WERI-Rb-1 (cell line): ENCODE measurements at regions not wholly inside any gene's neighbourhood (a gene's known extent, or its start where the extent isn't known, plus 50 kb on each side); places are given as distances from the start of the nearest gene placed in this dataset.

Experiments
- DNase-seq: peaks from one replicate; pipeline ENCODE4 v3.0.0-alpha.2; 2020
- H3K27ac ChIP-seq: fragments of 250-450 bp; sonication (Bioruptor Pico); 2 replicates; pipeline ENCODE4 v1.5.1; 2020; ENCODE audit warnings: mild to moderate bottlenecking, moderate library complexity
- H3K27me3 ChIP-seq: fragments of 250-450 bp; sonication (Bioruptor Pico); 2 replicates; pipeline ENCODE4 v1.5.1; 2021; ENCODE audit warnings: mild to moderate bottlenecking, low read depth, moderate library complexity; ENCODE audit not compliant: insufficient read depth, severe bottlenecking
- H3K36me3 ChIP-seq: fragments of 250-450 bp; sonication (Bioruptor Pico); 2 replicates; pipeline ENCODE4 v1.5.1; 2020; ENCODE audit warnings: mild to moderate bottlenecking, moderate library complexity
- H3K4me3 ChIP-seq: 2 replicates; pipeline ENCODE4 v1.5.1; 2011; ENCODE audit warnings: low read depth, mild to moderate bottlenecking, control low read depth, low read length
- H3K9me3 ChIP-seq: fragments of 250-450 bp; sonication (Bioruptor Pico); 2 replicates; pipeline ENCODE4 v1.5.1; 2021; ENCODE audit warnings: mild to moderate bottlenecking, moderate library complexity; ENCODE audit not compliant: severe bottlenecking
- CTCF ChIP-seq: IDR thresholded peaks from 2 replicates; pipeline ENCODE4 v1.5.1; 2011; ENCODE audit warnings: low read depth, mild to moderate bottlenecking, control low read depth, inconsistent platforms, low read length

- TF ChIP-seq CTCF: no peak
- no peak for DNase-seq
- Histone ChIP-seq H3K27me3 (no peaks in the 10 kb centered on the region), H3K9me3 (no peaks in the 10 kb centered on the region), H3K36me3 (no peaks in the 10 kb centered on the region), H3K27ac (no peak overlapping the region), H3K4me3 (no peak overlapping the region)
Observed at GRCh38 chr18:39464006-39464405, 1898.4 kb upstream of the CELF4 start.

GRCh38 chr18:39462436-39462835, 1896.8 kb upstream of the CELF4 start:
- no peaks in the 10 kb centered on the region for H3K27me3 ChIP-seq
- TF ChIP-seq CTCF: no peak
- no peaks in the 10 kb centered on the region for H3K9me3 ChIP-seq
- no peaks in the 10 kb centered on the region for H3K36me3 ChIP-seq
- no peak overlapping the region for H3K27ac ChIP-seq
- no peak overlapping the region for H3K4me3 ChIP-seq
- no peak for DNase-seq

GRCh38 chr18:39460136-39460535, 1894.5 kb upstream of the CELF4 start:
- no peak for DNase-seq
- Histone ChIP-seq H3K27ac (no peak overlapping the region), H3K9me3 (no peaks in the 10 kb centered on the region), H3K27me3 (no peaks in the 10 kb centered on the region), H3K4me3 (no peak overlapping the region), H3K36me3 (no peaks in the 10 kb centered on the region)
- TF ChIP-seq CTCF: no peak

GRCh38 chr18:39455285-39455684, 1889.7 kb upstream of the CELF4 start:
- TF ChIP-seq CTCF: no peak
- no peak overlapping the region for H3K27ac ChIP-seq
- no peaks in the 10 kb centered on the region for H3K27me3 ChIP-seq
- H3K9me3 ChIP-seq: no peaks in the 10 kb centered on the region
- H3K36me3 ChIP-seq: no peaks in the 10 kb centered on the region
- H3K4me3 ChIP-seq: no peak overlapping the region
- no peak for DNase-seq

GRCh38 chr18:39454866-39455265, 1889.3 kb upstream of the CELF4 start:
- no peak for TF ChIP-seq CTCF
- Histone ChIP-seq H3K36me3 (no peaks in the 10 kb centered on the region), H3K4me3 (no peak overlapping the region), H3K27ac (no peak overlapping the region), H3K9me3 (no peaks in the 10 kb centered on the region), H3K27me3 (no peaks in the 10 kb centered on the region)
- DNase-seq: no peak

GRCh38 chr18:39453882-39454281, 1888.3 kb upstream of the CELF4 start:
- DNase-seq: no peak
- Histone ChIP-seq H3K4me3 (no peak overlapping the region), H3K9me3 (no peaks in the 10 kb centered on the region), H3K27me3 (no peaks in the 10 kb centered on the region), H3K36me3 (no peaks in the 10 kb centered on the region), H3K27ac (no peak overlapping the region)
- no peak for TF ChIP-seq CTCF
